PC-9 (cell line): ENCODE measurements at regions not wholly inside any gene's neighbourhood (a gene's known extent, or its start where the extent isn't known, plus 50 kb on each side); places are given as distances from the start of the nearest gene placed in this dataset.

ENCODE experiments used
- BruUV-seq: library from RNA; stranded (reverse); fragments of 400-500 nt; replicated peaks from 2 replicates; lab custom pipeline; 2021; lab: Mats Ljungman, UMichigan
- CTCF ChIA-PET: fragments of 300-600 bp; sonication (Branson Sonifier 250); formaldehyde crosslinking; loops from one replicate; lab custom pipeline; 2022; ENCODE audit warnings: antibody characterized with exemption; lab: Charles Lee
- POLR2A ChIA-PET: fragments of 300-600 bp; sonication (Branson Sonifier 250); formaldehyde crosslinking; loops from one replicate; lab custom pipeline; 2022; ENCODE audit warnings: antibody characterized with exemption; ENCODE audit not compliant: unreplicated experiment; lab: Charles Lee
- DNase-seq, 2 experiments: peaks; one replicate each; pipeline versions ENCODE4 v3.0.0 to v3.0.0-alpha.2; 2015 to 2022; ENCODE audit warnings: mixed read lengths in 1 of 2
- H2AFZ ChIP-seq: fragments of 200-600 bp; sonication (generic); 2 replicates; pipeline ENCODE4 v1.8.1; 2017; ENCODE audit warnings: antibody characterized with exemption
- H3F3A ChIP-seq: fragments of 200-600 bp; sonication (generic); 2 replicates; pipeline ENCODE4 v1.8.1; 2017; ENCODE audit warnings: antibody characterized with exemption, mild to moderate bottlenecking, low read depth; ENCODE audit not compliant: insufficient read depth
- H3K27ac ChIP-seq: fragments of 200-600 bp; sonication (generic); 2 replicates; pipeline ENCODE4 v1.6.1; 2016; ENCODE audit warnings: mixed run types
- H3K27me3 ChIP-seq: fragments of 200-600 bp; sonication (generic); 2 replicates; pipeline ENCODE4 v1.6.1; 2016; ENCODE audit warnings: low read depth, mixed run types; ENCODE audit not compliant: insufficient read depth
- H3K36me3 ChIP-seq: fragments of 200-600 bp; sonication (generic); 2 replicates; pipeline ENCODE4 v1.6.1; 2016; ENCODE audit warnings: low read depth, mixed run types
- H3K4me1 ChIP-seq: fragments of 200-600 bp; sonication (generic); replicated peaks from 2 replicates; pipeline ENCODE4 v1.6.1; 2016; ENCODE audit warnings: mixed run types; ENCODE audit not compliant: insufficient read depth
- H3K4me2 ChIP-seq: fragments of 200-600 bp; sonication (generic); 2 replicates; pipeline ENCODE4 v1.6.1; 2017; ENCODE audit warnings: mixed run types
- H3K4me3 ChIP-seq: fragments of 200-600 bp; sonication (generic); 2 replicates; pipeline ENCODE4 v1.6.1; 2016; ENCODE audit warnings: mixed run types
- H3K79me2 ChIP-seq: fragments of 200-600 bp; sonication (generic); 2 replicates; pipeline ENCODE4 v1.6.1; 2017; ENCODE audit warnings: low read depth, mixed run types
- H3K9me2 ChIP-seq: fragments of 200-600 bp; sonication (generic); 2 replicates; pipeline ENCODE4 v1.8.1; 2017; ENCODE audit warnings: mild to moderate bottlenecking; ENCODE audit not compliant: insufficient read depth
- H3K9me3 ChIP-seq: fragments of 200-600 bp; sonication (generic); 2 replicates; pipeline ENCODE4 v1.8.1; 2016; ENCODE audit warnings: low read depth; ENCODE audit not compliant: insufficient read depth
- H4K20me1 ChIP-seq: fragments of 200-600 bp; sonication (generic); 2 replicates; pipeline ENCODE4 v1.8.1; 2017; ENCODE audit not compliant: insufficient read depth
- EZH2 ChIP-seq: fragments of 200-600 bp; sonication (generic); IDR thresholded peaks from 2 replicates; pipeline ENCODE4 v1.8.0; 2017; ENCODE audit warnings: antibody characterized with exemption, low read depth
- intact Hi-C: fragments of 100-400 bp; cut with micrococcal nuclease; formaldehyde crosslinking; loops from one replicate; pipeline ENCODE4 v1.10.0; 2022; ENCODE audit not compliant: unreplicated experiment
- TF ChIP-seq, protein P1 (sequence below): fragments of 200-600 bp; sonication (generic); conservative IDR thresholded peaks from 2 replicates; pipeline ENCODE4 v1.6.1; 2017; ENCODE audit warnings: mixed run types, antibody characterized with exemption, mild to moderate bottlenecking, moderate library complexity

DNA sequence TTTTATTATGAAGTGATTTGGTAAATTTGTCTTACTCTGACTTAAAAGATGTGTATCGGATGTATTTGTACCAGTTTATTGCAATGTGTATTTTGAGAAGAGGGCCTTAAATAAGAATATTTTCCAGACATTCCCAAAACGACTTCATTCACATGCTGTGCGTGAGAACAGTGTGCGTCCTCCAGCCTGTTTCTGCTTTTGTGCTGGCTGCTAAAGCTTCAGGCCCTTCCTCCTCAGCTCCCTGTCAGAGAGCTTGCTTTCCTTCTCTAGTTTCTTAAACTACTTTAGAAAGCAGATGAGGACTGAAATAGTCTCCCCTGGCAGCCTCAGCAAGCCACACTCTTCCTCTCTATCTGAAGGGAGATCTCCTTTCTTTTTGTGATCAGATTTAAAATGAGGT, 157.8 kb downstream of the SAMD5 start:
- no peak overlapping the region for H3K27ac ChIP-seq
- H3K4me3 ChIP-seq = no peak overlapping the region
- BruUV-seq = no TSS peak
- TF ChIP-seq EZH2 = no peak
- TF ChIP-seq, protein P1, sequence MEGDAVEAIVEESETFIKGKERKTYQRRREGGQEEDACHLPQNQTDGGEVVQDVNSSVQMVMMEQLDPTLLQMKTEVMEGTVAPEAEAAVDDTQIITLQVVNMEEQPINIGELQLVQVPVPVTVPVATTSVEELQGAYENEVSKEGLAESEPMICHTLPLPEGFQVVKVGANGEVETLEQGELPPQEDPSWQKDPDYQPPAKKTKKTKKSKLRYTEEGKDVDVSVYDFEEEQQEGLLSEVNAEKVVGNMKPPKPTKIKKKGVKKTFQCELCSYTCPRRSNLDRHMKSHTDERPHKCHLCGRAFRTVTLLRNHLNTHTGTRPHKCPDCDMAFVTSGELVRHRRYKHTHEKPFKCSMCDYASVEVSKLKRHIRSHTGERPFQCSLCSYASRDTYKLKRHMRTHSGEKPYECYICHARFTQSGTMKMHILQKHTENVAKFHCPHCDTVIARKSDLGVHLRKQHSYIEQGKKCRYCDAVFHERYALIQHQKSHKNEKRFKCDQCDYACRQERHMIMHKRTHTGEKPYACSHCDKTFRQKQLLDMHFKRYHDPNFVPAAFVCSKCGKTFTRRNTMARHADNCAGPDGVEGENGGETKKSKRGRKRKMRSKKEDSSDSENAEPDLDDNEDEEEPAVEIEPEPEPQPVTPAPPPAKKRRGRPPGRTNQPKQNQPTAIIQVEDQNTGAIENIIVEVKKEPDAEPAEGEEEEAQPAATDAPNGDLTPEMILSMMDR = no peak
- no peak overlapping the region for H3K4me2 ChIP-seq
- H3K4me1 ChIP-seq = peaks cover 17% of the 10 kb centered on the region
- no peak for DNase-seq
- H3K36me3 ChIP-seq = peaks cover 23% of the 10 kb centered on the region; the same call in 1 of the 2 replicates
- peaks cover 4% of the 10 kb centered on the region; the same call in 1 of the 2 replicates for H3K9me3 ChIP-seq
- H3K27me3 ChIP-seq = no peaks in the 10 kb centered on the region
- intact Hi-C loops = no loop called here
- H3F3A ChIP-seq = no peaks in the 10 kb centered on the region
- CTCF ChIA-PET = no interaction called here
- H4K20me1 ChIP-seq = no peaks in the 10 kb centered on the region
- H3K9me2 ChIP-seq = no peaks in the 10 kb centered on the region
- POLR2A ChIA-PET = no interaction called here
- H2AFZ ChIP-seq = no peak overlapping the region
- peaks cover 70% of the 10 kb centered on the region for H3K79me2 ChIP-seq

DNA sequence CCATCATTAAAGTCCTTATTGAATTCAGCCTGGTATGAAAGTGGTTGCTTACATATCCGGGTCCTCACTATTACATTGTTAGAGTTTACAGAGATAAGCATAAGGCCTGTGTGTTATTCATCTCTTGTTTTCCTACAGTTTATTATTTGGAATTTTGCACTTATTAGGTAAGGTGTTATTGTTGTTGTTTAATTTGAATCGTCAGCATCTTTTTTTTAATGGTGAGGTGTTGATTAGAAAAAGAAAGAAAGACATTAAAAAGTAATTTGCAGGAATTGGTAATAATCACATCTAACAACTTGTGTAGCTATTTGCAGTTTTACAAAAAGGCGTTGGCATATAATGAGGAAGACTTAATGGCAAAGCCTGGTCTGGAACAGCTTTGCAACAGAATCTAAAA, 158.6 kb downstream of the SAMD5 start:
- CTCF ChIA-PET = no interaction called here
- no TSS peak for BruUV-seq
- POLR2A ChIA-PET = no interaction called here

DNA sequence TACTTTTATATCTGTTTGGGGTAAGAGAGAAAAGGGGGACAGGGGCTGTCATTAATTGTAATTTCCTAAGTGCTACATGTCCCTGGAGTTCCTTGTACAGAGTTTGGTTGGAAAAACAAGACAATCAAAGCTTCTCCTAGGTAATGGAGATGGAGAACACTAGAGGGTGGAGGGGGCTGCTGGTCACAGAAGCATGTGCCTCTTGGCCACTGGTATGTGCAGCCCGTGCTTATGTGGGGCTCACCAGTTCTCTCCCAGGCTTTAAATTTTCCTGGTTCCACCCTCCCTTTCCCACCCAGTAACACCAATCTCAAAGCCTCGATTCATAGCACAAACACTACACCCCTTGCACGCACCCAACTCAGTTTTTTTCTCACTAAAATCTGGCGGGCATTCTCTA, 165.6 kb downstream of the SAMD5 start:
- H3K27ac ChIP-seq = no peak overlapping the region
- peaks cover 22% of the 10 kb centered on the region; the same call in 1 of the 2 replicates for H3K79me2 ChIP-seq
- TF ChIP-seq EZH2 = no peak
- TF ChIP-seq, protein P1 = no peak
- peaks cover 17% of the 10 kb centered on the region for H3K36me3 ChIP-seq
- no peak overlapping the region for H2AFZ ChIP-seq
- H3K4me3 ChIP-seq = no peak overlapping the region
- H3F3A ChIP-seq = no peaks in the 10 kb centered on the region
- DNase-seq = no peak
- BruUV-seq = no TSS peak
- H4K20me1 ChIP-seq = no peaks in the 10 kb centered on the region
- no peak overlapping the region for H3K4me2 ChIP-seq
- intact Hi-C loops = no loop called here
- H3K9me2 ChIP-seq = no peaks in the 10 kb centered on the region
- CTCF ChIA-PET = no interaction called here
- peaks cover under 1% of the 10 kb centered on the region; the same call in 1 of the 2 replicates for H3K9me3 ChIP-seq
- no peaks in the 10 kb centered on the region for H3K27me3 ChIP-seq
- POLR2A ChIA-PET = no interaction called here
- H3K4me1 ChIP-seq = no peaks in the 10 kb centered on the region

More for the DNA sequence above, 158.6 kb downstream of the SAMD5 start:
- TF ChIP-seq EZH2 = no peak
- TF ChIP-seq, protein P1 = no peak
- H4K20me1 ChIP-seq = no peaks in the 10 kb centered on the region
- DNase-seq = no peak
- no peaks in the 10 kb centered on the region for H3F3A ChIP-seq
- H3K4me2 ChIP-seq = no peak overlapping the region
- peaks cover 10% of the 10 kb centered on the region for H3K4me1 ChIP-seq
- H3K27me3 ChIP-seq = no peaks in the 10 kb centered on the region
- no peaks in the 10 kb centered on the region for H3K9me2 ChIP-seq
- intact Hi-C loops = no loop called here
- H3K79me2 ChIP-seq = peaks cover 61% of the 10 kb centered on the region
- H3K9me3 ChIP-seq = peaks cover 4% of the 10 kb centered on the region; the same call in 1 of the 2 replicates
- no peak overlapping the region for H2AFZ ChIP-seq
- peaks cover 23% of the 10 kb centered on the region; the same call in 1 of the 2 replicates for H3K36me3 ChIP-seq
- no peak overlapping the region for H3K4me3 ChIP-seq
- no peak overlapping the region for H3K27ac ChIP-seq
